IPS DF 6.9 (cell line): ENCODE measurements at regions not wholly inside any gene's neighbourhood (a gene's known extent, or its start where the extent isn't known, plus 50 kb on each side); places are given as distances from the start of the nearest gene placed in this dataset.

Experiments used
- DNase-seq: peaks from one replicate; pipeline ENCODE4 v3.0.0-alpha.2; 2013; ENCODE audit warnings: low read depth, low spot score
- H3K27ac ChIP-seq: one replicate; pipeline ENCODE4 v1.5.1; 2013; ENCODE audit warnings: low read length, control low read depth
- H3K27me3 ChIP-seq: 2 replicates; pipeline ENCODE4 v1.6.1; 2013; ENCODE audit warnings: mild to moderate bottlenecking, low read length; ENCODE audit not compliant: control insufficient read depth, insufficient read depth
- H3K36me3 ChIP-seq: 2 replicates; pipeline ENCODE4 v1.6.1; 2013; ENCODE audit warnings: low read length; ENCODE audit not compliant: control insufficient read depth, insufficient read depth
- H3K4me1 ChIP-seq: 2 replicates; pipeline ENCODE4 v1.6.1; 2013; ENCODE audit warnings: low read length; ENCODE audit not compliant: control insufficient read depth, insufficient read depth
- H3K4me3 ChIP-seq: 2 replicates; pipeline ENCODE4 v1.5.1; 2013; ENCODE audit warnings: mild to moderate bottlenecking, low read length
- H3K9me3 ChIP-seq: 2 replicates; pipeline ENCODE4 v1.6.1; 2013; ENCODE audit warnings: low read length, inconsistent platforms; ENCODE audit not compliant: control insufficient read depth, insufficient read depth
- WGBS: extraction: QIAGEN DNeasy Blood & Tissue Kit; methylation state at CpG from one replicate; pipeline ENCODE4 v1.1.7; 2013; ENCODE audit warnings: mixed read lengths, missing lambda C conversion rate; ENCODE audit not compliant: insufficient read length, insufficient coverage; 5-methylcytosine and 5-hydroxymethylcytosine counted together

DNA sequence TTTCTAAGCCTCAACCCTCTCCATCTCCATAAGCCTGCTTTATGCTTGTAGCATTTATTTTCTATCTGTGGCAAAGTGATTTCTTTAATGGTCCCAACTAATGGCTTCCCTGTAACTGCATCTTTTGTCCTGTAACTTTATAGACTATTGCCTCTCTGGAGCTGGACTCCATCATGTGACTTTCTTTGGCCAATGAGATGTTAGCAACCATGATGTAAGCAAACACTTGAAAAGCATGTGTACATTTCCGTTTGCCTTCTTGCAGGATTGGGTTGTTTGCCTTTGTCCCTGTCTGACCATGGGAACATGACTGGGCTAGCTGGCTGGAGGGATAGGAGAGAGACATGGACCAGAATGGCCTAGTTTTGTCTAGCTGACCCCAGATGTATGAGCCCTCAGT, 106.0 kb upstream of the LRIG1 start:
- no CpG with 5 or more reads among the region's 1 CpG for WGBS
- Histone ChIP-seq H3K36me3 (no peaks in the 10 kb centered on the region), H3K27me3 (no peaks in the 10 kb centered on the region), H3K27ac (no peak overlapping the region), H3K4me3 (no peak overlapping the region), H3K9me3 (no peaks in the 10 kb centered on the region), H3K4me1 (peaks cover 8% of the 10 kb centered on the region; the same call in 1 of the 2 replicates)
- no peak for DNase-seq

DNA sequence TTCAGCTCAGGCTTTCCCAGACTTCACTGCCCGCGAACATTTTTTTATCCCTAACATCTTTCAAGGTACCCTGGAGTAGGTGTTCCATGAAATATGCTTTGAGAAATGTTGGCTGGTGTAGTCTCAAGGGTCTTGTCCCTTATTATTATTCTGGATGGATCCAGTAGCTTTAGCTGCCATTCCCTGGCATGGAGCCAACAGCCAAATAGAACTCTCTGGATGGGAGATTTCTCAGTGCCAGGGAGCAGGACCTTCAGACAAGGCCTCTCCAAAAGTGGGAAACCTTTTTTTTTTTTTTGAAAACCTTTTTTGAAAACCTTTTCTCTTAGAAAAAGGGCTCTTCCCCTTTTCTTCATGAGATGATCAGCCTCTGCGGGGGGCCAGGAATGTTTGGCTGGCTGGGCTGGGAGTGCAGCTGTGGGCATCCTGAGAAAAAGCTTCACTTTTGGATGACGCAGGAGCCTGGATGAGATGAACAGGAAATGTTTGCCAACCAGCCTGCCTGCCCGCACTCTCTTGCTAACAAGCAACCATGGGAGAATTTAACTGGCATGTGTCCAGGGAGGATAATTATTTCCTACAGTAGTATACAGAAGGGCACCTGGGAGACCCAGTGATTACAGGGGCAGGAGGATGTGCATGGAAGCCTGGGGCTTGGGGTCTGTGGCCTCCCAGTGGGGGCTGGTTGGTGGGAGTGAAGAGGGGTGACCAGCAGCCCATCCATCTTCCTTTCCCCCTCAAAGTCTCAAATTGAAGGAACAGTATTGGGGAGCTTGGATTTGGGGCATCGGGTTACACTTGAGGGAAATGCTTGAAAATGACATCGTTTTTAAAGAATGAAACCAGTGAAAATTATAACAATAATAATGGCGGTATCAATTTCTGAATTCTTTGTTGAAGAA, 109.1 kb upstream of the LRIG1 start:
- H3K4me3 ChIP-seq: no peak overlapping the region
- no peak overlapping the region for H3K27ac ChIP-seq
- DNase-seq: no peak

GRCh38 chr3:66610562-66610909, 109.7 kb upstream of the LRIG1 start:
- no peaks in the 10 kb centered on the region for H3K9me3 ChIP-seq
- no peak overlapping the region for H3K4me3 ChIP-seq
- no peak overlapping the region for H3K27ac ChIP-seq
- DNase-seq: no peak
- no CpG with 5 or more reads among the region's 5 CpGs for WGBS
- no peaks in the 10 kb centered on the region for H3K36me3 ChIP-seq
- no peaks in the 10 kb centered on the region for H3K27me3 ChIP-seq
- H3K4me1 ChIP-seq: peaks cover 8% of the 10 kb centered on the region; the same call in 1 of the 2 replicates

More for the DNA sequence above, 109.1 kb upstream of the LRIG1 start:
- no CpG with 5 or more reads among the region's 8 CpGs for WGBS
- no peaks in the 10 kb centered on the region for H3K9me3 ChIP-seq
- no peaks in the 10 kb centered on the region for H3K36me3 ChIP-seq
- no peaks in the 10 kb centered on the region for H3K27me3 ChIP-seq
- H3K4me1 ChIP-seq: peaks cover 8% of the 10 kb centered on the region; the same call in 1 of the 2 replicates

- WGBS: no CpG with 5 or more reads among the region's 5 CpGs
- DNase-seq: no peak
- no peaks in the 10 kb centered on the region for H3K9me3 ChIP-seq
Observed at GRCh38 chr3:66615643-66616301, 115.0 kb upstream of the LRIG1 start.

GRCh38 chr3:66617351-66617750, 116.5 kb upstream of the LRIG1 start:
- WGBS: no CpG with 5 or more reads among the region's 2 CpGs
- no peaks in the 10 kb centered on the region for H3K27me3 ChIP-seq
- no peaks in the 10 kb centered on the region for H3K9me3 ChIP-seq

More at GRCh38 chr3:66615643-66616301, 115.0 kb upstream of the LRIG1 start:
- Histone ChIP-seq H3K4me1 (peaks cover 2% of the 10 kb centered on the region; the same call in 1 of the 2 replicates), H3K36me3 (no peaks in the 10 kb centered on the region), H3K27ac (no peak overlapping the region), H3K27me3 (no peaks in the 10 kb centered on the region), H3K4me3 (no peak overlapping the region)

DNA sequence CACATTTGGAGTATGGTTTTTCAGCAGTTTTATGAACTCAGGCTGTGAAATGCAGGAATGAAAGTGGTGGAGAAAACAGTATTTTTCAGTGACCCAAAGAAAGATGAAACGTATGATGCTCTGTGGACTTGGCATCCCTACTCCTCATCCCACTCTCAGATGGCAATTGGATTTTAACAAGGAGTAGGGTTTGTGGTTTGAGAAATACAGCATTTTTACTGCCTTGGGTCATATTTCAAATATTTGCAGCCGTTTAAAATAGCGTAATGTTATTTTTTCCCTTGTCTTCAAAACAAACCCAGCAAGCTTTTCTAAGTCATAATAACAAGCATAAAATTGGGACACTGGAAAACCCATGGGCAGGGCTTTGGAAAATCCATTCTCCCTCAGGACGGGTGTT, 117.2 kb upstream of the LRIG1 start:
- H3K36me3 ChIP-seq: no peaks in the 10 kb centered on the region
- whole genome bisulfite sequencing: no CpG with 5 or more reads among the region's 4 CpGs
- H3K4me1 ChIP-seq: peaks cover 2% of the 10 kb centered on the region; the same call in 1 of the 2 replicates
- DNase-seq: no peak
- no peak overlapping the region for H3K27ac ChIP-seq
- H3K9me3 ChIP-seq: no peaks in the 10 kb centered on the region
- no peaks in the 10 kb centered on the region for H3K27me3 ChIP-seq
- no peak overlapping the region for H3K4me3 ChIP-seq

More at GRCh38 chr3:66617351-66617750, 116.5 kb upstream of the LRIG1 start:
- Histone ChIP-seq H3K4me1 (peaks cover 2% of the 10 kb centered on the region; the same call in 1 of the 2 replicates), H3K27ac (no peak overlapping the region), H3K36me3 (no peaks in the 10 kb centered on the region), H3K4me3 (no peak overlapping the region)
- no peak for DNase-seq

GRCh38 chr3:66620296-66620695, 119.5 kb upstream of the LRIG1 start:
- Histone ChIP-seq H3K4me1 (peaks cover 2% of the 10 kb centered on the region; the same call in 1 of the 2 replicates), H3K27me3 (no peaks in the 10 kb centered on the region), H3K4me3 (no peak overlapping the region), H3K27ac (no peak overlapping the region), H3K9me3 (no peaks in the 10 kb centered on the region), H3K36me3 (no peaks in the 10 kb centered on the region)
- DNase-seq: no peak
- no CpG with 5 or more reads among the region's 9 CpGs for WGBS

- no peaks in the 10 kb centered on the region for H3K9me3 ChIP-seq
Observed at GRCh38 chr3:66622756-66623457, 122.1 kb upstream of the LRIG1 start.

GRCh38 chr3:66625505-66626216, 124.8 kb upstream of the LRIG1 start:
- Histone ChIP-seq H3K9me3 (no peaks in the 10 kb centered on the region), H3K27me3 (no peaks in the 10 kb centered on the region), H3K27ac (no peak overlapping the region), H3K36me3 (no peaks in the 10 kb centered on the region), H3K4me1 (no peaks in the 10 kb centered on the region; the same call in 1 of the 2 replicates), H3K4me3 (no peak overlapping the region)
- no peak for DNase-seq
- WGBS: no CpG with 5 or more reads among the region's 5 CpGs

More at GRCh38 chr3:66622756-66623457, 122.1 kb upstream of the LRIG1 start:
- Histone ChIP-seq H3K4me3 (no peak overlapping the region), H3K36me3 (no peaks in the 10 kb centered on the region), H3K27ac (no peak overlapping the region), H3K4me1 (0 out of 2 replicates have a peak, but pooled peaks cover 2% of the 10 kb centered on the region), H3K27me3 (no peaks in the 10 kb centered on the region)
- DNase-seq: no peak
- WGBS: no CpG with 5 or more reads among the region's 2 CpGs
